HG02870 (cell line): ENCODE measurements at regions not wholly inside any gene's neighbourhood (a gene's known extent, or its start where the extent isn't known, plus 50 kb on each side); places are given as distances from the start of the nearest gene placed in this dataset.

Source experiments
- ATAC-seq: cut with Tn5 transposase; IDR thresholded peaks from one replicate; pipeline ENCODE4 v1.9.1; 2021; ENCODE audit warnings: mild to moderate bottlenecking, moderate library complexity; ENCODE audit not compliant: unreplicated experiment

GRCh38 chr1:119298687-119299303 lies 69.8 kb upstream of the HAO2 start:
- ATAC-seq, result no peak

GRCh38 chr1:119302011-119302410 lies 66.6 kb upstream of the HAO2 start:
- no peak for ATAC-seq

GRCh38 chr1:119308130-119308700 lies 60.4 kb upstream of the HAO2 start:
- no peak for ATAC-seq

GRCh38 chr1:119308806-119309205 lies 59.8 kb upstream of the HAO2 start:
- ATAC-seq, result no peak

GRCh38 chr1:119310301-119310700 lies 58.3 kb upstream of the HAO2 start:
- no peak for ATAC-seq

- no peak for ATAC-seq
Observed at GRCh38 chr1:119312500-119312899, 56.1 kb upstream of the HAO2 start.

- ATAC-seq, result no peak
Observed at GRCh38 chr1:119314001-119314796, 54.4 kb upstream of the HAO2 start.

- ATAC-seq, result no peak
Observed at GRCh38 chr1:119316870-119317416, 51.6 kb upstream of the HAO2 start.

GRCh38 chr1:119318466-119319309 lies 49.9 kb upstream of the HAO2 start:
- ATAC-seq, result peak; percentile 80
